Astrocyte (in vitro differentiated cells and primary cell): ENCODE measurements at regions not wholly inside any gene's neighbourhood (a gene's known extent, or its start where the extent isn't known, plus 50 kb on each side); places are given as distances from the start of the nearest gene placed in this dataset.

ENCODE experiments used
- EZH2 ChIP-seq: IDR thresholded peaks from 2 replicates; pipeline ENCODE4 v1.6.1; 2012; ENCODE audit warnings: mild to moderate bottlenecking, low read length, inconsistent platforms; ENCODE audit not compliant: insufficient read depth
- TF ChIP-seq, protein P1 (sequence below): IDR thresholded peaks from 2 replicates; pipeline ENCODE4 v1.5.1; 2011; ENCODE audit warnings: low read depth, mild to moderate bottlenecking, inconsistent platforms, low read length, moderate library complexity; ENCODE audit not compliant: insufficient read depth

DNA sequence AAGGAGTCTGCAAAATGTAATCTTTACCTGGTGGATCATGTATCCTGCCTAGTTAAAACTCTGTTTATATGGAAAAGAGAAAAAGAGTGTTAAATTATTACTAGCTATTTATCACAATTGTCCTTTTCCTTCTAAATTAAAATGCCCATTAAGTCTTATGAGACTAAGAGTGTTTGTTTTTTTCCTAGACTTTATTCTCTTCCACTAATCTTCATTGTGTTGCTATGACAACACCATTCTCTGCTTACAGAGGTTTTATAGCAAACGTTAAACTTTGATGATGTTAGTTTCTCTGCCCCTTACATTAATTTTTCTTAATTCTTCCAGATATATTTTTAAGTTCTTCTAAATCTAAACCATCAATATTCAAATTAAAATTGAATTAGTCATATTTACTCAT, 420.8 kb downstream of the TBC1D32 start:
- TF ChIP-seq, protein P1, sequence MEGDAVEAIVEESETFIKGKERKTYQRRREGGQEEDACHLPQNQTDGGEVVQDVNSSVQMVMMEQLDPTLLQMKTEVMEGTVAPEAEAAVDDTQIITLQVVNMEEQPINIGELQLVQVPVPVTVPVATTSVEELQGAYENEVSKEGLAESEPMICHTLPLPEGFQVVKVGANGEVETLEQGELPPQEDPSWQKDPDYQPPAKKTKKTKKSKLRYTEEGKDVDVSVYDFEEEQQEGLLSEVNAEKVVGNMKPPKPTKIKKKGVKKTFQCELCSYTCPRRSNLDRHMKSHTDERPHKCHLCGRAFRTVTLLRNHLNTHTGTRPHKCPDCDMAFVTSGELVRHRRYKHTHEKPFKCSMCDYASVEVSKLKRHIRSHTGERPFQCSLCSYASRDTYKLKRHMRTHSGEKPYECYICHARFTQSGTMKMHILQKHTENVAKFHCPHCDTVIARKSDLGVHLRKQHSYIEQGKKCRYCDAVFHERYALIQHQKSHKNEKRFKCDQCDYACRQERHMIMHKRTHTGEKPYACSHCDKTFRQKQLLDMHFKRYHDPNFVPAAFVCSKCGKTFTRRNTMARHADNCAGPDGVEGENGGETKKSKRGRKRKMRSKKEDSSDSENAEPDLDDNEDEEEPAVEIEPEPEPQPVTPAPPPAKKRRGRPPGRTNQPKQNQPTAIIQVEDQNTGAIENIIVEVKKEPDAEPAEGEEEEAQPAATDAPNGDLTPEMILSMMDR = no peak
- no peak for TF ChIP-seq EZH2
